Common myeloid progenitor, CD34-positive (primary cell): ENCODE measurements at regions not wholly inside any gene's neighbourhood (a gene's known extent, or its start where the extent isn't known, plus 50 kb on each side); places are given as distances from the start of the nearest gene placed in this dataset.

Experiments
- CTCF ChIA-PET: fragments of 350-600 bp; sonication (Branson Sonifier 250); formaldehyde crosslinking; loops from one replicate; lab custom pipeline; 2021; ENCODE audit warnings: antibody characterized with exemption; lab: Charles Lee
- POLR2A ChIA-PET: fragments of 350-600 bp; sonication (Branson Sonifier 250); formaldehyde crosslinking; loops from one replicate; lab custom pipeline; 2021; ENCODE audit warnings: antibody characterized with exemption; lab: Charles Lee
- DNase-seq, 3 donors: peaks; one replicate each; pipeline versions ENCODE4 v3.0.0 to v3.0.0-alpha.2; 2013
- H3K27ac ChIP-seq, 2 experiments: 1 replicate in 1 of 2; 2 replicates in 1 of 2; pipeline ENCODE4 v1.7.0; 2013; ENCODE audit warnings: inconsistent platforms in 2 of 2, low read length in 2 of 2, mild to moderate bottlenecking in 2 of 2, low read depth in 1 of 2, moderate library complexity in 1 of 2; ENCODE audit not compliant: severe bottlenecking in 2 of 2, insufficient read depth in 1 of 2, poor library complexity in 1 of 2
- H3K27me3 ChIP-seq, 5 experiments: replicated peaks in 2 of 5; 1 replicate in 3 of 5; 2 replicates in 2 of 5; pipeline versions ENCODE4 v1.6.1 to v1.7.0; 2013; ENCODE audit warnings: low read length in 4 of 5, mild to moderate bottlenecking in 2 of 5, moderate library complexity in 2 of 5, inconsistent platforms in 1 of 5; ENCODE audit not compliant: insufficient read depth in 5 of 5, control insufficient read depth in 4 of 5
- H3K36me3 ChIP-seq, 4 experiments: 1 replicate in 2 of 4; 2 replicates in 2 of 4; pipeline versions ENCODE4 v1.6.1 to v1.7.0; 2013; ENCODE audit warnings: low read length in 3 of 4, control low read depth in 1 of 4, mild to moderate bottlenecking in 1 of 4; ENCODE audit not compliant: control insufficient read depth in 4 of 4, insufficient read depth in 4 of 4
- H3K4me1 ChIP-seq, 4 experiments: 1 replicate in 3 of 4; 2 replicates in 1 of 4; pipeline versions ENCODE4 v1.6.1 to v1.7.1; 2013; ENCODE audit warnings: low read length in 3 of 4, mild to moderate bottlenecking in 3 of 4, control low read depth in 1 of 4, inconsistent platforms in 1 of 4, moderate library complexity in 1 of 4; ENCODE audit not compliant: control insufficient read depth in 4 of 4, insufficient read depth in 4 of 4; ENCODE audit errors: control extremely low read depth in 1 of 4
- H3K4me3 ChIP-seq, 7 experiments: 1 replicate in 4 of 7; 2 replicates in 3 of 7; pipeline versions ENCODE4 v1.5.1 to v1.7.0; 2013; ENCODE audit warnings: mild to moderate bottlenecking in 7 of 7, low read length in 6 of 7, moderate library complexity in 6 of 7, inconsistent platforms in 2 of 7, low read depth in 2 of 7, control low read depth in 1 of 7; ENCODE audit not compliant: insufficient read depth in 4 of 7, control insufficient read depth in 1 of 7; ENCODE audit errors: extremely low read depth in 1 of 7
- H3K9me3 ChIP-seq, 5 experiments: 1 replicate in 4 of 5; 2 replicates in 1 of 5; pipeline versions ENCODE4 v1.6.1 to v1.7.1; 2013; ENCODE audit warnings: low read length in 4 of 5, mild to moderate bottlenecking in 2 of 5, inconsistent platforms in 1 of 5, low read depth in 1 of 5, moderate library complexity in 1 of 5; ENCODE audit not compliant: control insufficient read depth in 4 of 5, insufficient read depth in 2 of 5; ENCODE audit errors: control extremely low read depth in 1 of 5
- WGBS: methylation state at CpG from one replicate; pipeline ENCODE4 v1.1.5; 2013; ENCODE audit not compliant: insufficient coverage; 5-methylcytosine and 5-hydroxymethylcytosine counted together

DNA sequence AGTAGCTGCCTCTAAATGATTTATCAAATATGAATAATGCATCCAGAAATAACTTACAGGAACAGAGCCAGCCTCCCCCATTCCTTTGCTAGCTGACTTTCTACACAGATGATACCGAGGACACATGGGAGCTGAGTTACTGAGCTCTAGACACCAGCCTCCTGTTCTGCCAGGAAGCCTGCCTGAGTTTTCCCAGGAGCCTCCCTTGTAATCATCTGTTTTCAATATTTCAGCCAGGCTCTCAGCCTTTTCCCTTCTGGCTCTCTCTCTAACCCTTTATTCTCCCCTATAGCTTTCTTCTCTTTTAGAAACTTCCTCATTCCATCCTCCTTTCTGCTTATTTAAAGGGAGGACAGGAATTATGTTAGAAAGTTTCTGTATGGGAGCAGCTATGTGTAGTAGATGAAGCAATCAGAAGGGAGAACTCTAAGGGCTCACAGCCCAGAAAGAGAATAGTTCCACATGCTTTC, 911.6 kb downstream of the TDRD15 start:
- CTCF ChIA-PET, result no interaction called here
- Histone ChIP-seq H3K4me1 (no peaks in the 10 kb centered on the region), H3K27ac (no peak overlapping the region), H3K27me3 (no peaks in the 10 kb centered on the region), H3K36me3 (no peaks in the 10 kb centered on the region), H3K4me3 (no peak overlapping the region), H3K9me3 (peaks cover 0 to 2% (median 0%) of the 10 kb centered on the region in 5 experiments)
- 100% methylated on average over 1 of the region's 1 CpG for WGBS
- POLR2A ChIA-PET, result no interaction called here
- DNase-seq, result no peak

- DNase-seq, result no peak
- ChIA-PET CTCF (no interaction called here), POLR2A (no interaction called here)
- H3K27ac ChIP-seq, result no peak overlapping the region
- no peaks in the 10 kb centered on the region for H3K4me1 ChIP-seq
- WGBS, result 81% methylated on average over 7 of the region's 8 CpGs
- H3K4me3 ChIP-seq, result no peak overlapping the region
- no peaks in the 10 kb centered on the region for H3K36me3 ChIP-seq
- H3K27me3 ChIP-seq, result no peaks in the 10 kb centered on the region
- peaks cover 0 to 2% (median 0%) of the 10 kb centered on the region in 5 experiments for H3K9me3 ChIP-seq
These were observed 913.5 kb downstream of the TDRD15 start for GRCh38 chr2:22037274-22037673.

DNA sequence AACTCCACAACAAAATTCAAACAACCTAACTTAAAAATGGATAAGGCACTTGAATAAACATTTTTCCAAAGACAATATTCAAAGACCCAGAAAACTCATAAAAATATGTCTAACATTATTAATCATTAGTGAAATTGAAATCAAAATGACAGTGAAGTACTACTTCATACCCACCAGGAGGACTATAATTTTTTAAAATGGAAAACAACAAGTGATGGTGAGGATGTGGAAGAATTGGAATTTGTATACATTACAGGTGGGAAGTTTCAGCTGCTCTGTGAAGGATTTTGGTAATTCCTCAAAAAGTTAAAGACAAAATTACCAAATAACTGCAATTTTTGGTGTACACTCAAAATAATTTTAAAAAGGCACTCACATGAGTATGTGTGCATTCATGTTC, 920.0 kb downstream of the TDRD15 start:
- DNase-seq, result no peak
- Histone ChIP-seq H3K4me1 (no peaks in the 10 kb centered on the region), H3K27me3 (no peaks in the 10 kb centered on the region), H3K4me3 (no peak overlapping the region), H3K36me3 (no peaks in the 10 kb centered on the region), H3K9me3 (no peaks in the 10 kb centered on the region), H3K27ac (no peak overlapping the region)
- ChIA-PET CTCF (no interaction called here), POLR2A (no interaction called here)

DNA sequence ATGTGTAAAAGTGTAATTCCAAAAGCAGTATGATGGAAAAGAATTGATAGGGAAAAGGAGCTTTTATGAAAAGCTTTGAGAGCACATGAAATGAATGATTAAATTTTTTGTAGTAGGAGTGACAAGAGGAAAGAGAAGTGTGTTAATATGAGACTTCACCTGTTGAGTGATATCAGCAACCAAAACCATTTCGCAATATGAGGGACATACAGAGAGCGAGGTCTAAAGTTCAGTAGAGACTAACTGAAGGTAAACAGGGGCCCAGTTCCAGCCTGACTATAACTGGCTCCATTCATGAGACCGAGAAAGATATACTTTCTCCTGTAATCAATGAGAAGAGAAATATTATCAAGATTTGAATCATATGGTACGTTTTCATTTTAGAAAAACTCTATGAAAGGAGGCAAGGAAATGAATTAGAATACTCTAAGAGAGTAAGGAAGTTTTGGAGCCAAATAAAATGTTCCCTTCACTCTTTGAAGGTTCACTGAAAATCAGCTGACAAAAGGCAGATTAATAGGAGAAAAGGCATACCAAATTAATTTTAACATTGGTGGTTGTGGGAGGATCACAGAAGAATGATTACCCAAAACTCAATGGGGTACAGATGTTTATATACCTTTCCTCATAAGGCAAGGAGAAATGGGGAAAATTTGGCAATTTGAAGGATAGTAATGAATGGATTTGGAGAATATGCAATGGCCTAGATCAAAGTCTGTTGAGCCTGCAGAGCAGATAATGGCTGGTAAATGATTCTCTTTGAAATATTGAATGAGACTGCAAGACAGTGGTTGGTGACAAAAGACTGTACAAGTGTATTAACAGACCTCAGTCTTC, 932.2 kb downstream of the TDRD15 start:
- Histone ChIP-seq H3K27me3 (no peaks in the 10 kb centered on the region), H3K4me1 (no peaks in the 10 kb centered on the region), H3K36me3 (no peaks in the 10 kb centered on the region), H3K27ac (no peak overlapping the region), H3K9me3 (no peaks in the 10 kb centered on the region), H3K4me3 (no peak overlapping the region)
- ChIA-PET CTCF (no interaction called here), POLR2A (no interaction called here)
- no peak for DNase-seq
- WGBS, result 100% methylated on average over 2 of the region's 4 CpGs

DNA sequence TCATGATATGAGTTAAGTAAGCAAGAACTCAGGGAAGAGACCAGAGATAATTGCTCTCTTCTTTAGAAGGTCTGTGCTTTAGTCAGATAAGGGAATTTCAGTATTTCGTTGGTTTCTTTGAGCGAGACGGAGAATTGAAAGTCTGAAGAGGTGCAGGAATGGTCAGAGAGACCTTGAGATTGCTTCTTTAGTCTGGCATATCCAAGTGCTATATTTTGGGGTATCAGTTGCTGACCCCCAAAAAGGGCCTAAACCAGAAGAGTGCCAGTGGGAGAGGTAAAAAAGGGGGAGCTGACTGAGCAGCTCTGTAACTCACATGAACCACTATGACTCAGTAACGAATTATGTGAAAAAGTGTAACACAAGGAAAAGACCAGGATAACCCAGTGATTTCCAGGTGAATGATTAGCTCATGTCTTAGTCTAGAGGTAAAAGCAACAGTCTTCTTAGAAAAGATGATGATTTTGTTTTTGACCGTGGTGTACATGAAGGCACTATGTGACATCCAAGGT, 932.9 kb downstream of the TDRD15 start:
- no peak overlapping the region for H3K4me3 ChIP-seq
- H3K27me3 ChIP-seq, result no peaks in the 10 kb centered on the region
- no peaks in the 10 kb centered on the region for H3K4me1 ChIP-seq
- ChIA-PET POLR2A (no interaction called here), CTCF (no interaction called here)
- 98% methylated on average over 5 of the region's 5 CpGs for WGBS
- H3K9me3 ChIP-seq, result no peaks in the 10 kb centered on the region
- DNase-seq, result no peak
- no peak overlapping the region for H3K27ac ChIP-seq
- no peaks in the 10 kb centered on the region for H3K36me3 ChIP-seq

GRCh38 chr2:22062679-22063078, 938.9 kb downstream of the TDRD15 start:
- no peaks in the 10 kb centered on the region for H3K9me3 ChIP-seq
- ChIA-PET POLR2A (no interaction called here), CTCF (interaction anchor here (0.6 kb wide), 1 partner anchor 223 kb away, joined by 3 read pairs; no protein-coding TSS in a partner anchor)
- peaks cover 0 to 5% (median 0%) of the 10 kb centered on the region in 4 experiments for H3K4me1 ChIP-seq
- DNase-seq, result no peak
- WGBS, result 100% methylated on average over 3 of the region's 4 CpGs
- H3K4me3 ChIP-seq, result no peak overlapping the region
- H3K27ac ChIP-seq, result no peak overlapping the region
- H3K36me3 ChIP-seq, result no peaks in the 10 kb centered on the region
- H3K27me3 ChIP-seq, result no peaks in the 10 kb centered on the region

GRCh38 chr2:22076454-22076853, 952.7 kb downstream of the TDRD15 start:
- Histone ChIP-seq H3K4me1 (no peaks in the 10 kb centered on the region), H3K36me3 (no peaks in the 10 kb centered on the region), H3K9me3 (no peaks in the 10 kb centered on the region), H3K4me3 (no peak overlapping the region), H3K27me3 (no peaks in the 10 kb centered on the region), H3K27ac (no peak overlapping the region)
- DNase-seq, result no peak
- POLR2A ChIA-PET, result no interaction called here
- CTCF ChIA-PET, result no interaction called here
- no CpG with 5 or more reads among the region's 1 CpG for WGBS
